ENCODE measurements at regions not wholly inside any gene's neighbourhood (a gene's known extent, or its start where the extent isn't known, plus 50 kb on each side); places are given as distances from the start of the nearest gene placed in this dataset.

GRCh38 chr7:113677811-113678210 is 241.0 kb downstream of the PPP1R3A start:
- H3K36me3 ChIP-seq (ENCODE audit: insufficient read depth, low read length), result no peaks in the 10 kb centered on the region
- H2AFZ ChIP-seq (ENCODE audit: low read length), result no peak overlapping the region
- no peak for TF ChIP-seq CTCF (IDR thresholded peaks at IDR 0.05; ENCODE audit: extremely low read depth, low read depth, low read length)
- H3K79me2 ChIP-seq (ENCODE audit: insufficient read depth, low read length), result no peaks in the 10 kb centered on the region
- H4K20me1 ChIP-seq (ENCODE audit: insufficient read depth, low read length), result no peaks in the 10 kb centered on the region
- DNase-seq (ENCODE audit: insufficient read length, low spot score, missing footprints), result no peak
- no peak overlapping the region for H3K4me2 ChIP-seq (ENCODE audit: insufficient read depth, low read length)
- no peak overlapping the region for H3K27ac ChIP-seq (ENCODE audit: low read depth, low read length)
- H3K4me3 ChIP-seq (ENCODE audit: insufficient read depth, low read length), result no peak overlapping the region
- no peaks in the 10 kb centered on the region for H3K27me3 ChIP-seq (ENCODE audit: insufficient read depth, low read length)
- no peaks in the 10 kb centered on the region for H3K9me3 ChIP-seq (ENCODE audit: low read depth, low read length)
- H3K4me1 ChIP-seq (ENCODE audit: insufficient read depth, low read length), result no peaks in the 10 kb centered on the region

GRCh38 chr7:113664867-113665266 is 253.9 kb downstream of the PPP1R3A start:
- no peaks in the 10 kb centered on the region for H3K9me3 ChIP-seq (ENCODE audit: low read depth, low read length)
- H3K4me2 ChIP-seq (ENCODE audit: insufficient read depth, low read length), result no peak overlapping the region
- no peak overlapping the region for H2AFZ ChIP-seq (ENCODE audit: low read length)
- no peaks in the 10 kb centered on the region for H3K4me1 ChIP-seq (ENCODE audit: insufficient read depth, low read length)
- no peak for TF ChIP-seq CTCF (IDR thresholded peaks at IDR 0.05; ENCODE audit: extremely low read depth, low read depth, low read length)
- H3K27ac ChIP-seq (ENCODE audit: low read depth, low read length), result no peak overlapping the region
- no peaks in the 10 kb centered on the region for H4K20me1 ChIP-seq (ENCODE audit: insufficient read depth, low read length)
- no peaks in the 10 kb centered on the region for H3K27me3 ChIP-seq (ENCODE audit: insufficient read depth, low read length)
- H3K36me3 ChIP-seq (ENCODE audit: insufficient read depth, low read length), result no peaks in the 10 kb centered on the region
- H3K4me3 ChIP-seq (ENCODE audit: insufficient read depth, low read length), result no peak overlapping the region
- DNase-seq (ENCODE audit: insufficient read length, low spot score, missing footprints), result no peak
- no peaks in the 10 kb centered on the region for H3K79me2 ChIP-seq (ENCODE audit: insufficient read depth, low read length)

- Histone ChIP-seq H4K20me1 (ENCODE audit: insufficient read depth, low read length) (no peaks in the 10 kb centered on the region), H3K9me3 (ENCODE audit: low read depth, low read length) (no peaks in the 10 kb centered on the region), H2AFZ (ENCODE audit: low read length) (no peak overlapping the region), H3K27me3 (ENCODE audit: insufficient read depth, low read length) (no peaks in the 10 kb centered on the region), H3K27ac (ENCODE audit: low read depth, low read length) (no peak overlapping the region), H3K4me3 (ENCODE audit: insufficient read depth, low read length) (no peak overlapping the region), H3K4me1 (ENCODE audit: insufficient read depth, low read length) (no peaks in the 10 kb centered on the region), H3K4me2 (ENCODE audit: insufficient read depth, low read length) (no peak overlapping the region), H3K79me2 (ENCODE audit: insufficient read depth, low read length) (no peaks in the 10 kb centered on the region), H3K36me3 (ENCODE audit: insufficient read depth, low read length) (no peaks in the 10 kb centered on the region)
- TF ChIP-seq CTCF (IDR thresholded peaks at IDR 0.05; ENCODE audit: extremely low read depth, low read depth, low read length), result no peak
- DNase-seq (ENCODE audit: insufficient read length, low spot score, missing footprints), result no peak
Measured at GRCh38 chr7:113659416-113659815, 259.4 kb downstream of the PPP1R3A start.

- no peak for DNase-seq (ENCODE audit: insufficient read length, low spot score, missing footprints)
- TF ChIP-seq CTCF (IDR thresholded peaks at IDR 0.05; ENCODE audit: extremely low read depth, low read depth, low read length), result no peak
- H3K79me2 ChIP-seq (ENCODE audit: insufficient read depth, low read length), result no peaks in the 10 kb centered on the region
- H3K4me1 ChIP-seq (ENCODE audit: insufficient read depth, low read length), result no peaks in the 10 kb centered on the region
- H4K20me1 ChIP-seq (ENCODE audit: insufficient read depth, low read length), result no peaks in the 10 kb centered on the region
- H3K27ac ChIP-seq (ENCODE audit: low read depth, low read length), result no peak overlapping the region
- H3K9me3 ChIP-seq (ENCODE audit: low read depth, low read length), result no peaks in the 10 kb centered on the region
- no peak overlapping the region for H3K4me3 ChIP-seq (ENCODE audit: insufficient read depth, low read length)
- H2AFZ ChIP-seq (ENCODE audit: low read length), result no peak overlapping the region
- no peaks in the 10 kb centered on the region for H3K27me3 ChIP-seq (ENCODE audit: insufficient read depth, low read length)
- no peaks in the 10 kb centered on the region for H3K36me3 ChIP-seq (ENCODE audit: insufficient read depth, low read length)
- H3K4me2 ChIP-seq (ENCODE audit: insufficient read depth, low read length), result no peak overlapping the region
Measured at GRCh38 chr7:113657603-113658002, 261.2 kb downstream of the PPP1R3A start.
